PC-3 (cell line): ENCODE measurements at regions not wholly inside any gene's neighbourhood (a gene's known extent, or its start where the extent isn't known, plus 50 kb on each side); places are given as distances from the start of the nearest gene placed in this dataset.

Experiments
- ATAC-seq: fragments of 200-7000 bp; cut with Tn5 transposase; 2 replicates; pipeline ENCODE4 v1.9.1; 2020; ENCODE audit warnings: mild to moderate bottlenecking, moderate library complexity
- BruUV-seq: library from RNA; stranded (reverse); fragments of 400-500 nt; replicated peaks from 2 replicates; lab custom pipeline; 2021; lab: Mats Ljungman, UMichigan
- CTCF ChIA-PET: fragments of 300-600 bp; sonication (Branson Sonifier 250); formaldehyde crosslinking; loops from one replicate; lab custom pipeline; 2022; ENCODE audit warnings: antibody characterized with exemption; lab: Charles Lee
- POLR2A ChIA-PET: fragments of 300-600 bp; sonication (Branson Sonifier 250); formaldehyde crosslinking; loops from one replicate; lab custom pipeline; 2022; ENCODE audit warnings: antibody characterized with exemption; ENCODE audit not compliant: unreplicated experiment; lab: Charles Lee
- DNase-seq: peaks from one replicate; pipeline ENCODE4 v3.0.0-alpha.2; 2015
- H2AFZ ChIP-seq: fragments of 300-600 bp; sonication (generic); 2 replicates; pipeline ENCODE4 v1.6.0; 2016; ENCODE audit warnings: antibody characterized with exemption, low read length
- H3F3A ChIP-seq: fragments of 300-600 bp; sonication (generic); one replicate; pipeline ENCODE4 v1.6.0; 2017; ENCODE audit warnings: antibody characterized with exemption, low read length, control low read depth, mild to moderate bottlenecking; ENCODE audit not compliant: unreplicated experiment
- H3K27ac ChIP-seq: fragments of 300-600 bp; sonication (generic); 2 replicates; pipeline ENCODE4 v1.5.1; 2016; ENCODE audit warnings: mild to moderate bottlenecking, low read length
- H3K27me3 ChIP-seq: fragments of 300-600 bp; sonication (generic); 2 replicates; pipeline ENCODE4 v1.6.1; 2016; ENCODE audit warnings: low read length, mixed read lengths
- H3K36me3 ChIP-seq: fragments of 300-600 bp; sonication (generic); 2 replicates; pipeline ENCODE4 v1.6.1; 2016; ENCODE audit warnings: low read depth, mixed run types, low read length, mixed read lengths
- H3K4me1 ChIP-seq: fragments of 300-600 bp; sonication (generic); 2 replicates; pipeline ENCODE4 v1.5.1; 2016; ENCODE audit warnings: low read length; ENCODE audit not compliant: insufficient read depth
- H3K4me2 ChIP-seq: fragments of 300-600 bp; sonication (generic); 2 replicates; pipeline ENCODE4 v1.6.0; 2016; ENCODE audit warnings: low read length
- H3K4me3 ChIP-seq: fragments of 300-600 bp; sonication (generic); 2 replicates; pipeline ENCODE4 v1.5.1; 2016; ENCODE audit warnings: mild to moderate bottlenecking, low read length, mixed read lengths
- H3K79me2 ChIP-seq: fragments of 300-600 bp; sonication (generic); 2 replicates; pipeline ENCODE4 v1.6.1; 2017; ENCODE audit warnings: low read length, mixed read lengths
- H3K9ac ChIP-seq: fragments of 300-600 bp; sonication (generic); 2 replicates; pipeline ENCODE4 v1.6.0; 2016; ENCODE audit warnings: mild to moderate bottlenecking, low read length
- H3K9me2 ChIP-seq: fragments of 300-600 bp; sonication (generic); replicated peaks from 2 replicates; pipeline ENCODE4 v1.6.1; 2016; ENCODE audit warnings: mixed run types, low read length, mixed read lengths
- H3K9me3 ChIP-seq: fragments of 300-600 bp; sonication (generic); 2 replicates; pipeline ENCODE4 v1.6.1; 2016; ENCODE audit warnings: low read length, mixed read lengths
- H4K20me1 ChIP-seq: fragments of 300-600 bp; sonication (generic); 2 replicates; pipeline ENCODE4 v1.6.1; 2016; ENCODE audit warnings: low read length, mixed read lengths
- EZH2 ChIP-seq: fragments of 300-600 bp; sonication (generic); IDR thresholded peaks from one replicate; pipeline ENCODE4 v1.6.1; 2017; ENCODE audit warnings: antibody characterized with exemption, mild to moderate bottlenecking, low read length; ENCODE audit not compliant: unreplicated experiment
- EZH2phosphoT487 ChIP-seq: fragments of 300-600 bp; sonication (generic); IDR thresholded peaks from 2 replicates; pipeline ENCODE4 v1.6.1; 2018; ENCODE audit warnings: mild to moderate bottlenecking, antibody characterized with exemption, low read length, borderline replicate concordance
- intact Hi-C: fragments of 100-400 bp; cut with micrococcal nuclease; formaldehyde crosslinking; loops from 2 replicates; pipeline ENCODE4 v1.9.0; 2023
- TF ChIP-seq, protein P1 (sequence below): fragments of 300-600 bp; sonication (generic); conservative IDR thresholded peaks from 2 replicates; pipeline ENCODE4 v1.5.1; 2017; ENCODE audit warnings: antibody characterized with exemption, low read depth, mild to moderate bottlenecking, low read length

DNA sequence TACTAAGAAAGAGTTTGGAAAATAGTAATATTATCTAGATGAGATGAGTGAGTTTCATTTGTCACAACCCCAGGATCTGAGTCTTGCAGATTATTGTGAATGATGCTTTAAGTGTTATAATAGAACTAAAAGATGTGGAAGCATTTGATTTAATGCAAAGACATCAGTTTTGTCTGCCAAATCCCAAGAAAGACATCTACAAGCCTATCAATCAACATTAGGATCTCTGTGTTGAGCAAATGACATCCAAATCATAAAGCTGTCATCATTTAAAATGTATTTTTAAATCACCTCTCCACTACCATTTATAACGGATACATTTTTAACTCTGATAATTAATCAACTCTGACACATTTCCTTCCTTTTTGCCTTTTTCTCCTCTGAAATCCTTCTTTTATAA, 310.8 kb upstream of the SLIT2 start:
- H3K9me3 ChIP-seq = no peaks in the 10 kb centered on the region
- no peak overlapping the region for H3K27ac ChIP-seq
- CTCF ChIA-PET = no interaction called here
- no peaks in the 10 kb centered on the region for H3K36me3 ChIP-seq
- no peaks in the 10 kb centered on the region for H3K79me2 ChIP-seq
- no peaks in the 10 kb centered on the region for H4K20me1 ChIP-seq
- intact Hi-C loops = no loop called here
- no peaks in the 10 kb centered on the region for H3K27me3 ChIP-seq
- DNase-seq (no peak), ATAC-seq (no peak)
- TF ChIP-seq, protein P1, sequence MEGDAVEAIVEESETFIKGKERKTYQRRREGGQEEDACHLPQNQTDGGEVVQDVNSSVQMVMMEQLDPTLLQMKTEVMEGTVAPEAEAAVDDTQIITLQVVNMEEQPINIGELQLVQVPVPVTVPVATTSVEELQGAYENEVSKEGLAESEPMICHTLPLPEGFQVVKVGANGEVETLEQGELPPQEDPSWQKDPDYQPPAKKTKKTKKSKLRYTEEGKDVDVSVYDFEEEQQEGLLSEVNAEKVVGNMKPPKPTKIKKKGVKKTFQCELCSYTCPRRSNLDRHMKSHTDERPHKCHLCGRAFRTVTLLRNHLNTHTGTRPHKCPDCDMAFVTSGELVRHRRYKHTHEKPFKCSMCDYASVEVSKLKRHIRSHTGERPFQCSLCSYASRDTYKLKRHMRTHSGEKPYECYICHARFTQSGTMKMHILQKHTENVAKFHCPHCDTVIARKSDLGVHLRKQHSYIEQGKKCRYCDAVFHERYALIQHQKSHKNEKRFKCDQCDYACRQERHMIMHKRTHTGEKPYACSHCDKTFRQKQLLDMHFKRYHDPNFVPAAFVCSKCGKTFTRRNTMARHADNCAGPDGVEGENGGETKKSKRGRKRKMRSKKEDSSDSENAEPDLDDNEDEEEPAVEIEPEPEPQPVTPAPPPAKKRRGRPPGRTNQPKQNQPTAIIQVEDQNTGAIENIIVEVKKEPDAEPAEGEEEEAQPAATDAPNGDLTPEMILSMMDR = no peak
- TF ChIP-seq EZH2 (no peak), EZH2phosphoT487 (no peak)
- H3K9me2 ChIP-seq = no peaks in the 10 kb centered on the region
- BruUV-seq = no TSS peak
- POLR2A ChIA-PET = no interaction called here
- H3K4me1 ChIP-seq = peaks cover 8% of the 10 kb centered on the region
- no peak overlapping the region for H3K9ac ChIP-seq
- no peak overlapping the region for H3K4me2 ChIP-seq
- no peak overlapping the region for H2AFZ ChIP-seq
- H3F3A ChIP-seq = no peaks in the 10 kb centered on the region
- H3K4me3 ChIP-seq = no peak overlapping the region

DNA sequence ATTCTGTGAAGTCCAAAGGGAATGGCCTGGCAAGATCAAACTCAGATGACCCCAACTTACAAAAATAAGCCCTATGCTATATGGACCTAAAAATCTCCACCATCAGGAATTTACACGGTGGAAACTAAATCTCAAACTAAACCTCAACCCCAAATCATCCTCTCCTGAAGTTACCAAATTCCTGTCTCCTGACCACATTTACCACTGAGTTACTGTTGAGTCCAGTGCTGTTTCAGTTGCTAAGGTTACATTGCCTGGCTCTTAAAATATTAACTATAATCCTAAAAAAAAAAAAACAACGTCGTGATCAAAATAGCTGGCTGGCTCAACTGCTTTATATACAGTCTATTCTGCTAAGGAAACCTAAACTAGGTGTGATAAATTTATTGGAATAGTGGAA, 315.2 kb upstream of the SLIT2 start:
- ChIA-PET CTCF (no interaction called here), POLR2A (no interaction called here)
- ATAC-seq (no peak), DNase-seq (no peak)
- Histone ChIP-seq H3K9me2 (no peaks in the 10 kb centered on the region), H3K4me1 (no peaks in the 10 kb centered on the region), H3K9ac (no peak overlapping the region), H3K27me3 (no peaks in the 10 kb centered on the region), H3F3A (no peaks in the 10 kb centered on the region), H3K4me3 (no peak overlapping the region), H3K27ac (no peak overlapping the region), H2AFZ (no peak overlapping the region), H3K79me2 (no peaks in the 10 kb centered on the region), H3K4me2 (no peak overlapping the region), H3K9me3 (no peaks in the 10 kb centered on the region), H4K20me1 (no peaks in the 10 kb centered on the region), H3K36me3 (no peaks in the 10 kb centered on the region)
- intact Hi-C loops = no loop called here
- TF ChIP-seq EZH2phosphoT487 = no peak
- TF ChIP-seq EZH2 = no peak
- TF ChIP-seq, protein P1 = no peak
- no TSS peak for BruUV-seq

DNA sequence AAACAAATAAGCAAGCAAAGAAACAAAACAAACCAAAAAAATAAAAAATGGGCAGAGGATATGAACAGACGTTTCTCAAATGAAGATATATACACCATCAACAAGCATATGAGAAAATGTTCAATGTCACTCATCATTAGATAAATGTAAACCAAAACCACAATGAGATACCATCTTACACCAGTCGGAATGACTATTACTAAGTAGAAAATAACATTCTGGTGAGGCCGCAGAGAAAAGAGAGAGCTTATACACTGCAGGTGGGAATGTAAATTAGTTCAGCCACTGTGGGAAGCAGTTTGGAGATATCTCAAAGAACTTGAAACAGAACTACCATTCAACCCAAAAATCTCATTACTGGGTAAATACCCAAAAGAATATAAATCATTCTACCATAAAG, 321.0 kb upstream of the SLIT2 start:
- ChIA-PET CTCF (no interaction called here), POLR2A (interaction anchor here (0.7 kb wide), 1 partner anchor 13 kb away, joined by 5 read pairs; no protein-coding TSS in a partner anchor)
- no peak for DNase-seq
- H3K79me2 ChIP-seq = no peaks in the 10 kb centered on the region
- no peak overlapping the region for H3K27ac ChIP-seq
- H3K9me2 ChIP-seq = no peaks in the 10 kb centered on the region
- no peak overlapping the region for H3K4me3 ChIP-seq
- intact Hi-C loops = no loop called here
- H3K9ac ChIP-seq = no peak overlapping the region
- H3K9me3 ChIP-seq = no peaks in the 10 kb centered on the region
- no peaks in the 10 kb centered on the region for H3K4me1 ChIP-seq
- TF ChIP-seq EZH2phosphoT487 (no peak), EZH2 (no peak)
- TF ChIP-seq, protein P1 = no peak
- no peaks in the 10 kb centered on the region for H3F3A ChIP-seq
- H2AFZ ChIP-seq = no peak overlapping the region
- H3K36me3 ChIP-seq = no peaks in the 10 kb centered on the region
- no peak for ATAC-seq
- no peak overlapping the region for H3K4me2 ChIP-seq
- BruUV-seq = no TSS peak
- no peaks in the 10 kb centered on the region for H3K27me3 ChIP-seq
- H4K20me1 ChIP-seq = no peaks in the 10 kb centered on the region
